Glutamatergic neuron (in vitro differentiated cells): ENCODE measurements at regions not wholly inside any gene's neighbourhood (a gene's known extent, or its start where the extent isn't known, plus 50 kb on each side); places are given as distances from the start of the nearest gene placed in this dataset.
A peak's percentile ranks its signal among the peaks of the same experiment; 100 is the strongest.

Source experiments
- DNase-seq: peaks from one replicate; pipeline ENCODE4 v3.0.0; 2022
- H3K27ac Mint-ChIP-seq: one replicate; pipeline ENCODE4 v1.8.0; 2020; ENCODE audit warnings: mild to moderate bottlenecking, mixed read lengths, inconsistent platforms; ENCODE audit not compliant: unreplicated experiment
- H3K27me3 Mint-ChIP-seq: one replicate; pipeline ENCODE4 v1.8.0; 2020; ENCODE audit warnings: mild to moderate bottlenecking, moderate library complexity, mixed read lengths, inconsistent platforms; ENCODE audit not compliant: unreplicated experiment
- H3K36me3 Mint-ChIP-seq: one replicate; pipeline ENCODE4 v1.8.0; 2020; ENCODE audit warnings: mild to moderate bottlenecking, mixed read lengths, inconsistent platforms; ENCODE audit not compliant: unreplicated experiment
- H3K4me1 Mint-ChIP-seq: one replicate; pipeline ENCODE4 v1.8.0; 2020; ENCODE audit warnings: mild to moderate bottlenecking, low read depth, mixed read lengths, inconsistent platforms; ENCODE audit not compliant: unreplicated experiment
- H3K4me3 Mint-ChIP-seq: one replicate; pipeline ENCODE4 v1.8.0; 2020; ENCODE audit warnings: mild to moderate bottlenecking, mixed read lengths, inconsistent platforms; ENCODE audit not compliant: unreplicated experiment
- H3K9me3 Mint-ChIP-seq: one replicate; pipeline ENCODE4 v1.8.0; 2020; ENCODE audit warnings: mild to moderate bottlenecking, moderate library complexity, mixed read lengths, inconsistent platforms; ENCODE audit not compliant: unreplicated experiment
- TF ChIP-seq, protein P1 (sequence below): fragments of 200-600 bp; sonication (generic); IDR thresholded peaks from one replicate; pipeline ENCODE4 v1.5.0; 2021; ENCODE audit not compliant: partially characterized antibody, unreplicated experiment

DNA sequence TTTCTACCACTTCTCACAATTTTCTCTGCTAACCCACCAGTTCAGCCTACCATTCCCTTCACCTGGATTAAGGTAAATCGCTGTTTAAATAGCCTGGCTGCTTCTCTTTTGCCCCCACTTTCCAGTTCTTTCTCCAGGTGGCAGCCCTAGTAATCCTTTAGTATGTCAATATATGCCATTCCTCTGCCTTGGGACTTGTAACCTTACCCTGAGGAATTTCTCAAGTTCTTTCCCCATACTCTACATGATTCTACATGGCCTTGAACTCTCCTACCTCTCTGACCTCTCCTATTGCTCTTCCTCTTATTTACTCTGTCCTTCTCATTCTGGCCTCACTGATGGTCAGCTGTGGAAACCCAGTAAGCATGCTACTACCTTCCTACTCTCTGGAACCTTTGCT lies 546.0 kb downstream of the PLA2G4A start:
- Mint-ChIP-seq H3K4me3 (no peak overlapping the region), H3K27me3 (peaks cover 2% of the 10 kb centered on the region), H3K27ac (no peak overlapping the region), H3K4me1 (no peaks in the 10 kb centered on the region), H3K36me3 (no peaks in the 10 kb centered on the region), H3K9me3 (peaks cover 2% of the 10 kb centered on the region)
- TF ChIP-seq, protein P1, sequence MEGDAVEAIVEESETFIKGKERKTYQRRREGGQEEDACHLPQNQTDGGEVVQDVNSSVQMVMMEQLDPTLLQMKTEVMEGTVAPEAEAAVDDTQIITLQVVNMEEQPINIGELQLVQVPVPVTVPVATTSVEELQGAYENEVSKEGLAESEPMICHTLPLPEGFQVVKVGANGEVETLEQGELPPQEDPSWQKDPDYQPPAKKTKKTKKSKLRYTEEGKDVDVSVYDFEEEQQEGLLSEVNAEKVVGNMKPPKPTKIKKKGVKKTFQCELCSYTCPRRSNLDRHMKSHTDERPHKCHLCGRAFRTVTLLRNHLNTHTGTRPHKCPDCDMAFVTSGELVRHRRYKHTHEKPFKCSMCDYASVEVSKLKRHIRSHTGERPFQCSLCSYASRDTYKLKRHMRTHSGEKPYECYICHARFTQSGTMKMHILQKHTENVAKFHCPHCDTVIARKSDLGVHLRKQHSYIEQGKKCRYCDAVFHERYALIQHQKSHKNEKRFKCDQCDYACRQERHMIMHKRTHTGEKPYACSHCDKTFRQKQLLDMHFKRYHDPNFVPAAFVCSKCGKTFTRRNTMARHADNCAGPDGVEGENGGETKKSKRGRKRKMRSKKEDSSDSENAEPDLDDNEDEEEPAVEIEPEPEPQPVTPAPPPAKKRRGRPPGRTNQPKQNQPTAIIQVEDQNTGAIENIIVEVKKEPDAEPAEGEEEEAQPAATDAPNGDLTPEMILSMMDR = no peak
- no peak for DNase-seq

DNA sequence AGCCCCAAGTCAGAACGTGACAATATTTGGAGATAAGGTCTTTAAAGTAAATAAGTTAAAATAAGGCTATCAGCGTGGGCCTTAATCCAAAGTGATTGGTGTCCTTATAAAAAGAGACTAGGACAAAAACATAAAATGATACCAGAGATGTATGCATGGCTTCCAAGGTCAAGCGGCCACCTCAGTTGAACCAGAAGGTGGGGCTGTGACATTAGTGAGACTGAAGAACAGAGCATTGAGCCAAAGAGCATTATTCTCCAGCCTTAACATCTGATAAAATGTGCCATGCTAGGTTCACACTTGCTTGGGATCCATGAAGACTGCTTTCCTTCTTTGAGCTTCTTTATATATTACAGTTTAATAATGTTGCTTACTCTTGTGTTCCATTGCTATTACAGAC lies 554.6 kb downstream of the PLA2G4A start:
- Mint-ChIP-seq H3K4me3 (no peak overlapping the region), H3K36me3 (no peaks in the 10 kb centered on the region), H3K9me3 (no peaks in the 10 kb centered on the region), H3K27me3 (no peaks in the 10 kb centered on the region), H3K27ac (no peak overlapping the region), H3K4me1 (no peaks in the 10 kb centered on the region)
- peak; percentile 31 for DNase-seq
- TF ChIP-seq, protein P1 = no peak

GRCh38 chr1:187384504-187384903 lies 555.8 kb downstream of the PLA2G4A start:
- Mint-ChIP-seq H3K4me3 (no peak overlapping the region), H3K36me3 (no peaks in the 10 kb centered on the region), H3K4me1 (no peaks in the 10 kb centered on the region), H3K27me3 (no peaks in the 10 kb centered on the region), H3K9me3 (no peaks in the 10 kb centered on the region), H3K27ac (no peak overlapping the region)
- DNase-seq = no peak
- TF ChIP-seq, protein P1 = no peak

- no peak for DNase-seq
- Mint-ChIP-seq H3K9me3 (no peaks in the 10 kb centered on the region), H3K27ac (no peak overlapping the region), H3K4me1 (peaks cover 4% of the 10 kb centered on the region), H3K4me3 (no peak overlapping the region), H3K36me3 (no peaks in the 10 kb centered on the region), H3K27me3 (no peaks in the 10 kb centered on the region)
- TF ChIP-seq, protein P1 = no peak
Measured at GRCh38 chr1:187390215-187390818, 561.6 kb downstream of the PLA2G4A start.

GRCh38 chr1:187396226-187396625 lies 567.5 kb downstream of the PLA2G4A start:
- H3K27ac Mint-ChIP-seq = no peak overlapping the region
- peaks cover 7% of the 10 kb centered on the region for H3K9me3 Mint-ChIP-seq
- no peaks in the 10 kb centered on the region for H3K36me3 Mint-ChIP-seq
- no peak overlapping the region for H3K4me3 Mint-ChIP-seq
- no peak for DNase-seq
- H3K27me3 Mint-ChIP-seq = no peaks in the 10 kb centered on the region
- TF ChIP-seq, protein P1 = no peak
- H3K4me1 Mint-ChIP-seq = peaks cover 3% of the 10 kb centered on the region
